SIG-M5 treated with dmso at 0.1 percent for 504 hours (cell line): ENCODE measurements at regions not wholly inside any gene's neighbourhood (a gene's known extent, or its start where the extent isn't known, plus 50 kb on each side); places are given as distances from the start of the nearest gene placed in this dataset.

Experiments used
- DNase-seq: peaks from one replicate; lab custom pipeline; 2025; ENCODE audit not compliant: unreplicated experiment; lab: John Stamatoyannopoulos, UW

DNA sequence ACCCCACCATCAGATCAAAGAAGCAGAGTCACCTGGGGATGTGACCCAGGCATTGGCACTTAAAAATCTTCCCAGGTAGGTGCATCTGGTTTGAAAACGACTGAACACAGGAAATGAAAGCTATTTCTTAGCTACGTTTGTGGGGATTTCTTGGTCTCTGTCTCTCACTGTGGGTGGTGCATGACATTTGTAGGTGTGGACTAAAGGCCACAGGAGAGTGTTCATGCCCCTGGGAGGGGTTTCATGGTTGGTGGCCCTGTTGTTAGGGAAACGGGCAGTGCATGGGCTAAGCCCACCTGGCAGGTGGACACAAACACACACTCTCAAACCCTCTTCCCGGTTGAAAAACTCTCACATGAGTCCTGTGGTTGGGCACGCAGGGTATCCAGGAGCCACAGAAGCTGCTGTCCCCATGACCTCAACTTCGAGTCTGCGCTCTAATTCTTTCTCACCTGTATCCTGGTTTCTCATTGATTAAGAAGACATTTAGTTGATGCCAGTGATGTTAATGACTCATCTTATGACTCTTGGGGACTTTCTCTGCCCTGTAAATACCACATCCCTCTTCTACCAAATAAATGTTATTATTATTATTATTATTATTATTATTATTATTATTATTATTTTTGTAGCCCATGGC is 119.4 kb downstream of the MRPS6 start:
- DNase-seq: no peak

DNA sequence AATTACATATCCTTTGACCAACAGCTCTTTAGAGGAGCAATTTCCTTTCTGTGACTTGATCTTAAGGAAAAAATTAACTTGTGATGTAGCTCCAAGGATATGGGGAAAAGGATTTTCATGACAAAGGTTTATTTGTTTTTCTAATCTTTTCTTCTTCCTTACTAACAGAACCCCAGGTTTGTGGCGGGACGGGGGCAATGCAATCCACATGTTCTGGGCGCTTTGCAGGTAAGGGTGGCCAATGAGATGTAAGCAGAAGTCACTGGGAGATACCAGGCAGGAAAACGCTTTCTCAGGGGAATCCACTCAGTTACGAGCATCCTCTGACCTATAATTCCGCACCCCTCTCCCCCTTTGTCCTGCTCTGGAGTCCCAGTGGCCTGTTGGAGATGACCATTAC is 122.0 kb downstream of the MRPS6 start:
- no peak for DNase-seq

DNA sequence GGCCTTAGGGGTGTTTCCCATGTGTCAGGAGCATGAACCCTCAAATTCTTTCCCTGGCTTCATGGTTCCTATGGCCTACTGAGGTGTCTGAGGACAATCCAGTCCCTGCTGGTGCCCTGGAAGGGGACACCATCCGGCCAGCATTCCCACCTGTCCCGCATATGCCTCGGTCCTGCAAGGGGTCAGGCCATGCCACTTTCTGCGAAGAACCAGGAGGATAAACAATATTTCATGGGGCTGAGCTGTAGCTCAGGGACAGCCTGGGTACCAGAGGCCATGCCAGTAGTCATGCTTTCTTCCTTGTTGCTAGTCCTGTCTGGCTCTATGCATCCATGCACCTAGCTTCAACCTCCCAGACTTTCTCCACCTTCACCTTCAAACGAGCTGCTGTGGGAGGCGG is 123.6 kb downstream of the MRPS6 start:
- no peak for DNase-seq

DNA sequence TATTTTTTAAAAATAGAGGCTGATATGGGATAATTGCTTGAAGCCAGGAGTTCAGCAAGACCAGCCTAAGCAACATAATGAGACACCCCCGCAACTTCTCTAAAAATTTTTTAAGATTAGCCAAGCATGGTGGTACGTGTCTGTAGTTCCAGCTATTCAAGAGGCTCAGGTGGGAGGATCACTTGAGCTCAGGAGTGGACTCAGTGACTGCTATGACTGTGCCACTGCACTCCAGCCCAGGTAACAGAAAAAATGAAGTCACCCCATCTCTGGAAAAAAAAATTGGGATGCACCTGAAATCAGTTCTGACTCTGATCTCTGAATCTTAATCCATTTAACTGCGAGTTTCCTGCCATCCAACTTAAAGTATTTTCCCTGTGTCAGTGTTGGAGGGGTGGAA is 124.2 kb downstream of the MRPS6 start:
- DNase-seq: no peak

DNA sequence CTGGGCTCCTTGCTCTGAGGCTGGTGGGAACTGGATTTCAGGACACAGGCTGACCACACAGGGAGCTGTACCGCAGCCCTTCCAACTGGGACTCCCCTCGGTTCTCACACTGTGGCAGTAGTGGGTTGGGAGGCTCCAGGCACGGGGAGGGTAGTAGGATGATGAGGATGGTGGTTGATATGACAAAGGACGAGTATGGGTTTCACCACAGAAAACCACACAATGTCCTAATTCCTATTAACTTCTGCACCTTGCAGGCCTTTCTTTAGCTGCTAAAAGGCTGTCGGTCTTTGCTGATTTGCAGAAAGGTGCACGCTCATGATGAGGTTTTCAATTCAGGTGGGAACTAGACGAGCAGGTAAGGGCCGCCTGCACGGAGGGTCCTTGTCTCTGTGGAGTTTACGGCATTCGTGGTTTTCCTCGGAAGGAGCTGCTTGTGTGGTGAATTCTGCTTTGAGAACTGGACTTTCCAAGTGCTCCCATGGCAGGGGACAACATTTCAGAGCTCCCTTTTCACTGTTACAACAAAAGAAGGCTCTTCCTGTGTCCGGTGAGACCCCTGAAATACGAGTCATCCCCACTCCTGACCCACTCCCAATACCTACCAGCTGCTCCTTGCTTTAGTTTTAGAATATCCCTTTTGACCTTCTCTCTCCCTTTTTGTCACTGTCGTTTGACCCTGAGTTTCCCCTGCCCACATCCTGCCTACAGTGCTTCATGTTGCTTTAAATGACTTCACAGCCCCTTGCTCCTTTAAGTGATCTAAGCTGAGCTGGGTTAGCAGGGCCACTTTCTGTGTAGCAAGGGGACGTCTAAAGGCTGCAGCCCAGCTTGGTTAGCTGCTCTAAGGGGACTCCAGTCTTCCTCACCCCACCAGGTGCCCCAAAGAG is 125.1 kb downstream of the MRPS6 start:
- no peak for DNase-seq

DNA sequence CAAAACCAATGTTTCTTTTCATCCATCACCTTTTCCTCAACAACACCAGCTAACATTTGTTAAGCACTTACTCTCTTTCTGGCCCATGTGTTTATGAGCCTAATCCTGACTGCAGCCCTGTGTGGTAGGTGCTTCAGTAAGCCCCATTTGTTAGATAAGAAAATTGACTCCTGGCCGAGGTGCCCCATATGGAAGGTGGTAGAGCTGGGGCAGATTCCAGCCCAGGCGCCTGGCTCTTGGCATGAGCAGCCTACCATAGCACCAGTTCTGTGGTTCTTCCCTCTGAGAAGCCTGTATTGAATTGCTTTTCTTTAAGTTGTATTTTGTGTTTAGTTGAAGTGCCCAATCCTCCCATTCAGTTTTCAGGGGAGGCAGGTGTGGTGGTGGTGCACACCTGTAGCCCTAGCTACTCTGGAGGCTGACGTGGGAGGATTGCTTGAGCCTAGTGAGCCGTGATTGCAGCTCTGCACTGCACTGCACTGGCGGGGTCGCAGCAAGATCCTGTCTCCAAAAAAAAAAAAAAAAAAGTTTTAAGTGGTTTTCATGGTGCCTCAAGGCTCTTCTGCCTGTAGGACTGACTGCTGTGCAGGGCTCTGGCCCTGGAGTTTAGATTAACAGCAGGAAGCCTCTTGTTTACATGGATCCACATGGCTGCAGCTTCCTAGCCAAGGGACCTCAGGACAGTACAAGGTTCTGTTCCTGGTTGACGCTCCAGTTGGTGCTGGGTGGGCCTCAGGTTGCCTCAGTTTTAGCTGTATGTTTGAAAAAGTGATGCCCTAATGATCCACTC is 125.9 kb downstream of the MRPS6 start:
- no peak for DNase-seq

DNA sequence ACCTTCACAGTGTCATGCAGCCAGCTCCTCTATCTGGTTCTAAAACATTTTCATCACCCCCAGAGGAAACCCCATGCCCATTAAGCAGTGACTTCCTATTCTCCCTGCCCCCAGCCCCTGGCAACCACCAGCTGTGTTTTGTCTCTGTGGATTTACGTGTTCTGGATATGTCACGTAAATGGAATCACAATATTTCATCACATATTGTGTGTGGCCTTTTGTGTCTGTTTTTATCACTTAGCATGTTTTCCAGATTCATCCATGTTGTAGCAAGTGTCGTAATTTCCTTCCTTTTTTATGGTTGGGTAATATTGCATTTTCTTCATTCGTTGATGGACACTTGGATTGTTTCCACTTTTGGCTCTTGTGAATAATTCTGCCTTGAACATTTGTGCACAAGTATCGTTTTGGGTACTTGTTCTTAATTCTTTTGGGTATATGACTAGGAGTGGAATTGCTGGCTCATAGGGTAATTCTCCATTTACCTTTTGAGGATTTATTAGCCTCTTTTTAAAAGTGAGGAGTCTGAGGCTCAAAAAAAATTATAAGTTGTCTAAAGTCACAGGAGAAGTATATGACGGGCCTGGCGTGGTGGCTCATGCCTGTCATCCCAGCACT is 127.0 kb downstream of the MRPS6 start:
- DNase-seq: peak; percentile 66

DNA sequence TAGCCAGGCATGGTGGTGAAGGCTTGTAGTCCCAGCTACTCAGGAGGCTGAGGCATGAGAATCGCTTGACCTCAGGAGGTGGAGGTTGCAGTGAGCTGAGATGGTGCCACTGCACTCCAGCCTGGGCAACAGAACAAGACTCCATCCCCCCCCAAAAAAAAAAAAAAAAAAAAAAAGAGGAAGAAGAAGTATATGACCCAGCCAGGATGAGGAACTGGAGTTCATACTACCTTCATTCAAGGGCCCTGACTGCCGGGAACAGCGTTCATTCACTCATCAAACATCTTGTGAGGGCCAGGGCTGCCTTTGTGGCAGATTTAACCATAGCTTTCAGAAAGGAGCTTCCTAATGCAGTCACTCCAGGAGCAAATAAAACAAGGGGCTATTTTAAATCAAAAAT is 127.6 kb downstream of the MRPS6 start:
- DNase-seq: no peak

DNA sequence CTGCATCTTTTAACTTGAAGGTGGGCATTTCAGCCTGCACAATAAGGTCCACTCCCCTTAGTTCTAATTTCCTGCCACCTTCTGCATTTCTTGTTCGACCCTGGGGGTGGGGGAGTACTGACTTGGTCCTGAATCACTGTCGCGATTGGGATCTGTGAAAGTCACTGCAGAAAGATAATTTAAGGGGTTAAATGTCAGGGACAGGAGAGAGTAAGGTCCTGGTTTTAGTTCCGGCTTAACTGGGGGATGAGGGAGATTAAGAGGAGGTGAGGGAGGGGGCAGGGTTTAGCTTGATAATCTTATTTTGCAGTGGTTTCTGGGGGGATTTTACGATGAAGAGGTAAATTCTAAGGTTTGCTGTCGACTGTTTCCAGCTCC is 128.1 kb downstream of the MRPS6 start:
- DNase-seq: no peak

DNA sequence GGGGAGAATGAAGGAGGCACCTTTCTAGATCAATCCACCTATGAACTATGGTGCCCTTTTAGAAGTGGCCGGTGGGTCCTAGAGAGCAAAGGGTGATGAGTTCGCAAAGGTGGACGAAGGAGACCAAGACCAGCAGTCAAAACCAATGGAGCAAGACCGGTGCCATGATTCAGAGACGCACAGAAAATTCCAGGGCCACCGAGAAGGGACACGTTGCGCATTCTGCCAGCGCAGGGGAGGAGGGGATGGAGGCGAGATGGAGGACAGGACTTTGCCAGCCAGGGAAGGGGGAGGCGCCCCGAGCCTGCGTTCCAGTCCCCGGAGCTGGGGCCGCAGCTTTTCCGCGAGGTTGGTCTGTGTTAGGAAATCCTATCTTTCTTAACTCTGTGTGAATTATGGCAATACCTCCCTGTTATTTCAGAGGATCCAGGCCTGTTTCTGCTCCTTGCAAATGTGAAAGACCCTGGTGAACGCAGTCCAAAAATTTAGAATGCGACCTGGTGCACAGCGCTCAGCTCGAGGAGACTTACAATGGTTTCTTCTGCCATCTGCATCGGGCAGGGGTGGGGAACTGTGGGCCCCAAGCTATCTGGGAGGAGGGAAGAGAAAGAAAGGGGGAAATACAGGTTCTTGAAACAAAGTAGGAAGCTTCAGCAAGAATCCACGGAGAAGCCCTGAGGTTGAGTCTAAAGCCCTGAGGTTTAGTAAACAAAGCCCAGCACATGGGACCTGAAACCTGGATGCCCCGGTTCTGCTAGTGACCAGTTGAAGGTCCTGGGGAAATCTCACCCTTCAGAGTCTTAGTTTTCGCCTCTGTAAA is 129.4 kb downstream of the MRPS6 start:
- DNase-seq: peak; percentile 50

DNA sequence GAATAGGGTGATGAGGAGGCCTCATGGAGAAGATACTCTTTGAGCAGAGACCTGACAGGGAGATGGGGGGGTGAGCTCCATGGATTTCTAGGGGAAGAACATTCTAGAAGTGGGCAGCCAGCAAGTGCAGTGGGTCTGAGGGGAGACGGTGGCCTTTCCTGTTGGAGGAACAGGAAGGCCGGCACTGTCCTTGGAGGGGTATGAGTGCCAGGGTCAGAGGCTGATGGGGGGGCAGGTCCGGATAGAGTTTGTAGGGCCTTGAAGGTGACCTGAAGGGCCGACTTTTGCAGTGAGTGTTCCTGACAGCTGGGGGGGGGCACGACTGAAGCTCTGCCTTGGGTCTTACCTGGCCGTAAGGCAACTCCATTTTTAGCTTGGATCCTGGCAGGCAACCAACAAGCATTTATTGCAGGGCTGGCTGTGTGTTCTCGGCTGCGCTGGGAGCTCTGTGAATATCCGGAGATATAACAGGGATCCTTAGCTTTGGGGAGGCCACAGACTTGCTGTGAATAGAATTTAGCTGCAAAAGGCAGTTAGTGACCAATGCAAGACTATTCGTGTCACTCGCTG is 130.6 kb downstream of the MRPS6 start:
- no peak for DNase-seq

DNA sequence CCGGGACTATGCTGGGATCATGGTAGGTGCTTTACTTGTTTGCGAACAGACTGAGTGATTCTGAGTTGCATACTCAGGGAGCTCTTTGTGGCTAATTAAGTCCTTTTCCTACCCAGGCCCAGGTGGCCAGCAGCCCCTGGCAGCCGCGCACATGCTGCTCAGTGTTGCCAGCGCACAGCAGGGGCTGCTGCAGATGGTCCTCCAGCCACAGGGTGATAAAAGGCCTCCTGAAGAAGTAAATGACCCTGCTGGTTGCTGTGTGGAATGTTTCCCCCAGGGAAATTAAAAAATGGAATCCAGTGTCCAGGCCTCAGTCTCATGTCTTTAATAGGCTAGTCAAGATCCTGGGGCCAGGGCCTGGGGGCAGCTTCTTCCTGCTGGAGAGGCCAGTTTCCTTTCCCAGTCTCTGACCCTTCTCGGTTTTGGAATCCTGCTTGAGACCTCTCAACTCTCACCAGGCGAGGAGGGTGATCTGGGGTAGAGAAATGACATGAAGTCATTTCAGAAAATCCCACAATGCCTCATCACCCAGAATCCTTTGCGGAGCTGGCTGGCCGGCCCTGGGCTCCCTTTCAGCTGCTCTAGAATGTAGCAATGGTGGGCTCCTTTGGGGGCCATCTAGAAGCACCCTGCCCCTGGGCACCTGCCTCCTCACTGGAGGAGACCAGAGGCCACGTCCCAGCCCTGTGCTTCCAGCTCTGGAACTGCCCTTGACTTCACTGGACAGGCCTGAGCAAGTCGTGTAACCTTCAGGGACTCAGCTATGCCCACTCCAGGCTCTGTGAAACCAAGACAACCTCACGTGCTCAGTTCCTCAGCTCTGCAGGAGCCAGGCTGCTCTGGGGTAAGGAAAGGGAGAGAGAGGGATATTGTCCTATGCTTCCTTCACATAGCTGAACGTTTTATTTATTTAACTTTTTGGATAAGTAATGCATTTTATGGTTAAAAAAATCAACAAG is 131.4 kb downstream of the MRPS6 start:
- no peak for DNase-seq

DNA sequence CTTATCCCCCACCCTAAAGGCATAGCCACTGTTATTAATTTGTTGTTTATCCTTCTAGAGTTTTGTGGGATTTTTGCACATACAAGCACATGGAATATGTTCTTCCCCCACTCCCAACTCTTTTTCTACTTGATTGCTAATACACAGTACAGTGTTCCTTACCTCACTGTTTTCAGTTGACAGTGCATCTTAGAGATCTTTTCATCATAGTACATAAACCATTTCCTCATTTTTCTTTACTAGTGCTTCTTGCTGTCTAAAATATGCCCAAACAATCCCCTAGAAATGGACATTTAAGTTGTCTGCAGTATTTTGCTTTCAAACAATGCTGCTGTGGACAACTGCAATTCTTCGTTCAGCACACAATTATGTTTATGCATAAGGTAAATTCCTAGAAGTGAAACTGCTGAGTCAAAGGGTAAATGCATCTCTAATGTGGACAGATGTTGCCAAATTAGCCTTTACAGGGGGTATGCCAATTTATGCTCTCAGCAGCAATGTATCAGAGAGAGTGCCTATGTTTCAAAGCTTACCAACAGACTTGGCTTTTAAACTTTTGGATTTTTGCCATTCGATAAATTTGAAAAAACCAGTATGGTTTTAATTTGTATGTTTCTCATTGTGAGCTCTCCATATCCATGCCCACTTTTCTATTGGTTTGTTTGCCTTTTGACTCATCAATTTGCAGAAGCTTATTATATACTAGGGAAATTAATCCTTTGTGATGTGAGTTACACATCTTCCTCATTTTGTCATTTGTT is 132.6 kb downstream of the MRPS6 start:
- peak; percentile 74 for DNase-seq

DNA sequence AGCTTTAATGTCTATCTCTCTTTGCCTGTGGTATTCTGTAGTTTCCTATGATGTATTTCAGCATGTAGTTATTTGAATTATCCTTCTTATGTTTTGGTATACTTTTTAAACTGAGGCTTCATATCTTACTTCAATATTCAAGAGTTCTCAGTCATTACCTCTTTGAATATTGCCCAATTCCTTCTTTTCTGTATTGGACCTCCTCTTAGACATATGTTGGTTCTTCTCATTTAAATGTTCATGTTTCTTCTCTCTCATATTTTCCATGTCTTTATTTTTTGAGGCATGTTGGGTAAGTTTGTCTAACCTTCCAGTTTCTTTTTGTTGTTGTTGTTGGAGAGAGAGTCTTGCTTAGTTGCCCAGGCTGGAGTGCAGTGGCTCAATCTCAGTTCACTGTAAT is 140.6 kb downstream of the MRPS6 start:
- no peak for DNase-seq

DNA sequence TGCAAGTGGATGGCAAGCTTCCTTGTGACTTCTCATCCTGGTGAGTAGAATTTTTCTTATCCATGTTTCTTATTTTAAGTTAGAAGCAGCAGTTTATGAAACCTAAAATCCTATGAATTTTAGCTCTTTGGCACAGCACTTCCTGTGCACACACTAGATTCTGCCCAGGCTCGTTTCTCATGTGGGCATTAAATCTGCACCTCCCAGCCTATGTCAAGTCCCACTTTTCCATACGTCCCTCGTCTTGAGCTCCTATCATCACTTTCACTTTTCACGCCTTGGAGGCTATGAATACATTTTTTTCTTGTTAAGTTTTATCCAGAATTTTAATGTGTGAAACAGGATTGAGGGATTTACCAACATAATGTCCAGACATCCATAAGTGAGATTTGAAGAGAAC is 142.1 kb downstream of the MRPS6 start:
- DNase-seq: no peak

DNA sequence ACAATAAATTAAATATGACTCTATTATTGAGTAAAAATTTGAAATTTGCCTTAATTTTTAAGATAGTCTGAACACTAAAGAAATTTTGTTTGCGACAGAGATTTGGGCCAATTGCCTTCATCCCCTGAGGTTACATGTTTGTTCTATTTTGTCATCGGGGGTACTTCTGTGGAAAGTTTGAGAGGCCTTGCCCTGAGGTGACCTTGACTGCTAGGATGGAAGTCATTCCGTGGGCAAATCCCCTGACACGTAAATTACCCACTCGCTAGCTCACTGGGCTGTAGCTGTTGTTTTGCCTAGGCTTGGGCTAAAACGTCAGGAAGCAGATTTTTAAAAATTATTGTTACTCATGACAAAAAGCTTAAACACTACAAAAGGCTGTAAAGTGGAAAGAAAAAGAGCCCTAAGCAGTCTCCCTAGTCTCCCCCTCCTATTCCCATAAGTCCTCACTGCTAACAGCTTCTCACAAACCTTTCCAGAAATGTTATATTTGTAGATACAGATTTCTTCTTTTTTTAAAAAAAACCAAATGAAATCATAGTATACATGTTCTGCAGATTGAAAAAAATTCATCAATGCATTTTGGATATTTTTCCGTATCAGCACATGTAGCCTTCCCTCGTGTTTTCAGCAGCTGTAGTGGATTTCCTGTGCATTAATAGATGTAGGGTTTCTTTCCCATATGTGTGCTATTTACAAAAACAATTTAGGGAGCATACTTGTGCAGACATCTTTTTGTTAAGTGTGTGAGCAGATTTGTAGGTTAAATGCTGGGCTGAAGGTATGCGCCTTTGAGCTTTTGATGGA is 142.7 kb downstream of the MRPS6 start:
- DNase-seq: no peak

DNA sequence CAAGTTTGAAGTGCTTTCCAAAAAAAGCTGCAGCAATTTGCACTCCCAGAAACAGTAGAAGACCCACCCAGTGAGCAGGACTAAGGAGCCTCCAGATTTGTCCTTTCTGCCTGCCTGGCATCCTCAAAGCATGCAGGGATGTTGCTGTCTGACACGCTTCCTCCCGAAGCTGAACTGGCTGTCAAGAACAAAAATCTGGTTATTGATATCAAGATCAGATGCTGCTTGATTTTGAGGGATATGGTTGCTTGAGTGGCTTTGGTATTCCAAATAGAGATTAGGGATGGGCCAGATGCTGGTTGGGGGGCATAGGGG is 143.3 kb downstream of the MRPS6 start:
- DNase-seq: no peak

DNA sequence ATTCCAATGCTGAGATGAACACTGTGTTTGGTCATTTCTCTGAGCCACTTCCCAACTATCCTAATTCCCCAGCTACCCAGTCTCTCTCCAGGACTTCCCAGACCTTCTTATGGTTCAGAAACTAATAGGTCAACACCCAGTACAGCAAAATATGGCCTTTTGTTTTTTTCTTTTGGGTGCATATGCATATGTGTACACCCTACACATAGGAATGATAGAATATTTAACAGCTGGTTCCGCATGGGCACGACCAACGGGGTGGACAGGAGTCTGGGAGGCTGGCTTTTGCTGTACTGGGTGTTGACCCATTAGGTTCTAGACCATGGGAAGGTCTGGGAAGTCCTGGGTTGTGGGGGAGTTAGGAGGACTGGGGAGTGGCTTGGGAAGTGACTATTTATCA is 143.9 kb downstream of the MRPS6 start:
- DNase-seq: no peak
